ENCODE measurements at regions not wholly inside any gene's neighbourhood (a gene's known extent, or its start where the extent isn't known, plus 50 kb on each side); places are given as distances from the start of the nearest gene placed in this dataset.

- DNase-seq: no peak
- H3K4me3 ChIP-seq (ENCODE audit: low read depth, low read length): no peak overlapping the region
- no peaks in the 10 kb centered on the region for H3K36me3 ChIP-seq
- TF ChIP-seq CTCF (IDR thresholded peaks at IDR 0.05; ENCODE audit: low read depth, low read length): no peak
- no peaks in the 10 kb centered on the region for H3K4me1 ChIP-seq
- no peaks in the 10 kb centered on the region for H3K27me3 ChIP-seq
- H3K9me3 ChIP-seq: no peaks in the 10 kb centered on the region
These were observed 588.8 kb downstream of the INHBA start for GRCh38 chr7:41114131-41114530.

- Histone ChIP-seq H3K4me3 (ENCODE audit: low read depth, low read length) (no peak overlapping the region), H3K36me3 (no peaks in the 10 kb centered on the region), H3K9me3 (no peaks in the 10 kb centered on the region), H3K4me1 (no peaks in the 10 kb centered on the region), H3K27me3 (no peaks in the 10 kb centered on the region)
- no peak for TF ChIP-seq CTCF (IDR thresholded peaks at IDR 0.05; ENCODE audit: low read depth, low read length)
- no peak for DNase-seq
These were observed 589.2 kb downstream of the INHBA start for GRCh38 chr7:41113719-41114118.

- no peak for DNase-seq
- H3K36me3 ChIP-seq: no peaks in the 10 kb centered on the region
- no peaks in the 10 kb centered on the region; the same call in 1 of the 2 replicates for H3K27me3 ChIP-seq
- no peak overlapping the region for H3K4me3 ChIP-seq (ENCODE audit: low read depth, low read length)
- H3K4me1 ChIP-seq: no peaks in the 10 kb centered on the region
- H3K9me3 ChIP-seq: no peaks in the 10 kb centered on the region
- no peak for TF ChIP-seq CTCF (IDR thresholded peaks at IDR 0.05; ENCODE audit: low read depth, low read length)
These were observed 592.7 kb downstream of the INHBA start for GRCh38 chr7:41110186-41110585.

GRCh38 chr7:41108821-41109220, 594.1 kb downstream of the INHBA start:
- Histone ChIP-seq H3K36me3 (no peaks in the 10 kb centered on the region), H3K9me3 (no peaks in the 10 kb centered on the region), H3K27me3 (no peaks in the 10 kb centered on the region; the same call in 1 of the 2 replicates), H3K4me1 (no peaks in the 10 kb centered on the region), H3K4me3 (ENCODE audit: low read depth, low read length) (no peak overlapping the region)
- no peak for DNase-seq
- no peak for TF ChIP-seq CTCF (IDR thresholded peaks at IDR 0.05; ENCODE audit: low read depth, low read length)

GRCh38 chr7:41107938-41108448, 594.9 kb downstream of the INHBA start:
- H3K4me3 ChIP-seq (ENCODE audit: low read depth, low read length): no peak overlapping the region
- H3K27me3 ChIP-seq: no peaks in the 10 kb centered on the region; the same call in 1 of the 2 replicates
- H3K4me1 ChIP-seq: no peaks in the 10 kb centered on the region
- H3K36me3 ChIP-seq: no peaks in the 10 kb centered on the region
- TF ChIP-seq CTCF (IDR thresholded peaks at IDR 0.05; ENCODE audit: low read depth, low read length): no peak
- H3K9me3 ChIP-seq: no peaks in the 10 kb centered on the region
- DNase-seq: no peak

- Histone ChIP-seq H3K4me1 (no peaks in the 10 kb centered on the region), H3K4me3 (ENCODE audit: low read depth, low read length) (no peak overlapping the region)
- DNase-seq: no peak
These were observed 595.5 kb downstream of the INHBA start for GRCh38 chr7:41107330-41107937.

More at GRCh38 chr7:41107330-41107937, 595.5 kb downstream of the INHBA start:
- Histone ChIP-seq H3K27me3 (no peaks in the 10 kb centered on the region; the same call in 1 of the 2 replicates), H3K9me3 (no peaks in the 10 kb centered on the region), H3K36me3 (no peaks in the 10 kb centered on the region)
- TF ChIP-seq CTCF (IDR thresholded peaks at IDR 0.05; ENCODE audit: low read depth, low read length): no peak
